HL-60 (cell line): ENCODE measurements at regions not wholly inside any gene's neighbourhood (a gene's known extent, or its start where the extent isn't known, plus 50 kb on each side); places are given as distances from the start of the nearest gene placed in this dataset.

ENCODE experiments used
- CTCF ChIP-seq: IDR thresholded peaks from one replicate; pipeline ENCODE4 v1.5.1; 2011; ENCODE audit warnings: low read length, control low read depth, inconsistent platforms; ENCODE audit not compliant: insufficient read depth
- POLR2AphosphoS5 ChIP-seq: IDR thresholded peaks from 2 replicates; pipeline ENCODE4 v1.6.1; 2012; ENCODE audit warnings: low read depth

GRCh38 chr11:112835591-112836255, 125.5 kb upstream of the NCAM1 start:
- TF ChIP-seq CTCF, result no peak
- TF ChIP-seq POLR2AphosphoS5, result no peak
